Astrocyte (in vitro differentiated cells and primary cell): ENCODE measurements at regions not wholly inside any gene's neighbourhood (a gene's known extent, or its start where the extent isn't known, plus 50 kb on each side); places are given as distances from the start of the nearest gene placed in this dataset.

Experiments
- DNase-seq: peaks from one replicate; pipeline ENCODE4 v3.0.0-alpha.2; 2010; ENCODE audit warnings: low read depth
- FAIRE-seq: peaks from 2 replicates; lab custom pipeline; 2011; peaks lifted over from hg19 to GRCh38; lab: Jason Lieb, UNC
- H2AFZ ChIP-seq: 2 replicates; pipeline ENCODE4 v1.6.0; 2012; ENCODE audit warnings: low read depth, low read length, inconsistent platforms
- H3K27ac ChIP-seq: 2 replicates; pipeline ENCODE4 v1.5.1; 2011; ENCODE audit warnings: low read depth, low read length, inconsistent platforms
- H3K27me3 ChIP-seq: 2 replicates; pipeline ENCODE4 v1.6.0; 2011; ENCODE audit warnings: low read length, inconsistent platforms; ENCODE audit not compliant: insufficient read depth
- H3K36me3 ChIP-seq: 2 replicates; pipeline ENCODE4 v1.5.1; 2011; ENCODE audit warnings: low read length, inconsistent platforms; ENCODE audit not compliant: insufficient read depth
- H3K4me1 ChIP-seq: 2 replicates; pipeline ENCODE4 v1.5.1; 2011; ENCODE audit warnings: low read length, inconsistent platforms; ENCODE audit not compliant: insufficient read depth
- H3K4me2 ChIP-seq: 2 replicates; pipeline ENCODE4 v1.6.0; 2012; ENCODE audit warnings: low read length, inconsistent platforms
- H3K4me3 ChIP-seq: 2 replicates; pipeline ENCODE4 v1.5.1; 2011; ENCODE audit warnings: low read depth, mild to moderate bottlenecking, low read length, inconsistent platforms; ENCODE audit not compliant: insufficient read depth
- H3K79me2 ChIP-seq: 2 replicates; pipeline ENCODE4 v1.6.0; 2012; ENCODE audit warnings: mild to moderate bottlenecking, low read length, inconsistent platforms; ENCODE audit not compliant: insufficient read depth
- H3K9ac ChIP-seq: 2 replicates; pipeline ENCODE4 v1.6.0; 2012; ENCODE audit warnings: mild to moderate bottlenecking, low read length, inconsistent platforms
- H3K9me3 ChIP-seq: 2 replicates; pipeline ENCODE4 v1.5.1; 2012; ENCODE audit warnings: low read depth, mild to moderate bottlenecking, low read length, inconsistent platforms; ENCODE audit not compliant: insufficient read depth
- H4K20me1 ChIP-seq: 2 replicates; pipeline ENCODE4 v1.6.0; 2012; ENCODE audit warnings: low read length, inconsistent platforms; ENCODE audit not compliant: insufficient read depth
- H3K27ac Mint-ChIP-seq: one replicate; pipeline ENCODE4 v1.8.0; 2021; ENCODE audit warnings: mild to moderate bottlenecking, mixed read lengths; ENCODE audit not compliant: unreplicated experiment
- H3K27me3 Mint-ChIP-seq: one replicate; pipeline ENCODE4 v1.8.0; 2021; ENCODE audit warnings: low read depth, mixed read lengths; ENCODE audit not compliant: unreplicated experiment
- H3K36me3 Mint-ChIP-seq: one replicate; pipeline ENCODE4 v1.8.0; 2021; ENCODE audit warnings: low read depth, mixed read lengths; ENCODE audit not compliant: unreplicated experiment
- H3K4me1 Mint-ChIP-seq: one replicate; pipeline ENCODE4 v1.8.0; 2021; ENCODE audit warnings: low read depth, mixed read lengths; ENCODE audit not compliant: unreplicated experiment
- H3K4me3 Mint-ChIP-seq: one replicate; pipeline ENCODE4 v1.8.0; 2021; ENCODE audit warnings: mild to moderate bottlenecking, moderate library complexity, mixed read lengths; ENCODE audit not compliant: unreplicated experiment
- H3K9me3 Mint-ChIP-seq: one replicate; pipeline ENCODE4 v1.8.0; 2021; ENCODE audit warnings: mild to moderate bottlenecking, mixed read lengths; ENCODE audit not compliant: unreplicated experiment
- EZH2 ChIP-seq: IDR thresholded peaks from 2 replicates; pipeline ENCODE4 v1.6.1; 2012; ENCODE audit warnings: mild to moderate bottlenecking, low read length, inconsistent platforms; ENCODE audit not compliant: insufficient read depth
- TF ChIP-seq, protein P1 (sequence below): IDR thresholded peaks from 2 replicates; pipeline ENCODE4 v1.5.1; 2011; ENCODE audit warnings: low read depth, mild to moderate bottlenecking, inconsistent platforms, low read length, moderate library complexity; ENCODE audit not compliant: insufficient read depth

DNA sequence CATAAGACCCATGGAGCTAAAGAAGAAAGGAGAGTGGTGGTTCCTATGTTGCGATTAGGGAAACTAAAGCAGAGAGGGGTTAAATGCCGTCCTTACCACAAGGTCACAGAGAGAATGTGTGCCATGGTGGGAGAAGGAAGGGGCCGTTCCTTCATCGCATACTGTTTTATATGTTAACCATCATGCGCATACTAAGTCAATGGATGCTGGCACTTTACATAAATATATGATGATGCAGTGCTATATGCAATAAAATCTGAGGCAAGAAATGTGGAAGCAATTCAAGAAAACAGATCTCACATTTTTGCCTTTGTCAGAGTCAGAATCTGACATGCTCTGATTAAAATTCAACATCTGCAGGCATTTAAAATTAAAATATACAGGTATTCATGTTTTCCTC, 168.1 kb downstream of the BMP4 start:
- no peaks in the 10 kb centered on the region for H3K27me3 ChIP-seq
- H3K4me2 ChIP-seq: no peak overlapping the region
- H3K36me3 ChIP-seq: no peaks in the 10 kb centered on the region
- TF ChIP-seq EZH2: no peak
- TF ChIP-seq, protein P1, sequence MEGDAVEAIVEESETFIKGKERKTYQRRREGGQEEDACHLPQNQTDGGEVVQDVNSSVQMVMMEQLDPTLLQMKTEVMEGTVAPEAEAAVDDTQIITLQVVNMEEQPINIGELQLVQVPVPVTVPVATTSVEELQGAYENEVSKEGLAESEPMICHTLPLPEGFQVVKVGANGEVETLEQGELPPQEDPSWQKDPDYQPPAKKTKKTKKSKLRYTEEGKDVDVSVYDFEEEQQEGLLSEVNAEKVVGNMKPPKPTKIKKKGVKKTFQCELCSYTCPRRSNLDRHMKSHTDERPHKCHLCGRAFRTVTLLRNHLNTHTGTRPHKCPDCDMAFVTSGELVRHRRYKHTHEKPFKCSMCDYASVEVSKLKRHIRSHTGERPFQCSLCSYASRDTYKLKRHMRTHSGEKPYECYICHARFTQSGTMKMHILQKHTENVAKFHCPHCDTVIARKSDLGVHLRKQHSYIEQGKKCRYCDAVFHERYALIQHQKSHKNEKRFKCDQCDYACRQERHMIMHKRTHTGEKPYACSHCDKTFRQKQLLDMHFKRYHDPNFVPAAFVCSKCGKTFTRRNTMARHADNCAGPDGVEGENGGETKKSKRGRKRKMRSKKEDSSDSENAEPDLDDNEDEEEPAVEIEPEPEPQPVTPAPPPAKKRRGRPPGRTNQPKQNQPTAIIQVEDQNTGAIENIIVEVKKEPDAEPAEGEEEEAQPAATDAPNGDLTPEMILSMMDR: no peak
- Mint-ChIP-seq H3K27me3 (no peaks in the 10 kb centered on the region), H3K9me3 (peaks cover 2% of the 10 kb centered on the region), H3K36me3 (no peaks in the 10 kb centered on the region), H3K4me1 (peaks cover 6% of the 10 kb centered on the region), H3K4me3 (no peak overlapping the region), H3K27ac (no peak overlapping the region)
- H3K4me3 ChIP-seq: no peak overlapping the region
- DNase-seq (no peak), FAIRE-seq (no peak)
- H4K20me1 ChIP-seq: no peaks in the 10 kb centered on the region
- no peak overlapping the region for H3K27ac ChIP-seq
- no peaks in the 10 kb centered on the region for H3K79me2 ChIP-seq
- no peak overlapping the region for H3K9ac ChIP-seq
- H3K9me3 ChIP-seq: peaks cover under 1% of the 10 kb centered on the region
- no peaks in the 10 kb centered on the region for H3K4me1 ChIP-seq
- H2AFZ ChIP-seq: no peak overlapping the region

DNA sequence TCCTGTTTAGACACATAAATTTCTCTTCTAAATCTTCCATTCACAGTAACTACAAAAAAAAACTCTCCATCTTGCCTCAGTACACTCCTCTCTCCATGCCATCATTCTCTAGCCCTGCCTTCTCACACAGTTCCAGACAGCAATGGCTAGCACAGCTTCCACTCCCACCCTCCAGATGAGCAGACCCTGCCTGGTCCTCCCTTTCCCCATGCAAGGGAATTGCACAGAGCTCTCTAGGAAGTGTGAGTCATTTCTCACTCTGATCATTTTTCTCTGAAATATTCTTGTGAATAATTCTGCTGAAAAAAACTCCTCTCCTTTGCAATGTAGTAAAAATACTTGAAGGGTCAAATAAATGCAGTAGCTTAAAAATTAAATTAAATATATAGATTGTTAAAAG, 170.6 kb downstream of the BMP4 start:
- H4K20me1 ChIP-seq: no peaks in the 10 kb centered on the region

DNA sequence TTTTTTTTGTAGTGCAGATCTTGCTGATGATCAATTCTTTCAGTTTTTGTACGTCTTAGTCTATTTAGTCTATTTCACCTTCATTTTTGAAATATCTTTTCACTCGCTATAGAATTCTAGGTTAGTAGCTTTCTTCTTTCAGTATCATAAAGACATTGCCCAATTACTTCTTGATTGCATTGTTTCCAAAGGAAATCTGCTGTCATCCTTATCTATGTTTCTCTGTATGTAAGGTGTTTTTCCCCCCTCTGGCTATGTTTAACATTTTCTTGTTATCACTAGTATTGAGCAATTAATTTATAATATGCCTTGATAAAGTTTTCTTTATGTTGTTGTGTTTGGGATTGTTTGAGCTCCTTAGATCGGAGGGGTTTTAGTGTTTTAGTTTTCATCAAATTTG, 171.9 kb downstream of the BMP4 start:
- FAIRE-seq: no peak
- Mint-ChIP-seq H3K27me3 (no peaks in the 10 kb centered on the region), H3K36me3 (no peaks in the 10 kb centered on the region), H3K4me1 (peaks cover 2% of the 10 kb centered on the region), H3K4me3 (no peak overlapping the region), H3K9me3 (peaks cover 2% of the 10 kb centered on the region), H3K27ac (no peak overlapping the region)
- TF ChIP-seq, protein P1: no peak
- no peak for TF ChIP-seq EZH2
- Histone ChIP-seq H4K20me1 (no peaks in the 10 kb centered on the region), H3K4me1 (no peaks in the 10 kb centered on the region), H2AFZ (no peak overlapping the region), H3K9ac (no peak overlapping the region), H3K4me3 (no peak overlapping the region), H3K4me2 (no peak overlapping the region), H3K27ac (no peak overlapping the region), H3K9me3 (peaks cover 2% of the 10 kb centered on the region), H3K36me3 (no peaks in the 10 kb centered on the region), H3K27me3 (no peaks in the 10 kb centered on the region), H3K79me2 (no peaks in the 10 kb centered on the region)
- no peak for DNase-seq

More for the DNA sequence above, 170.6 kb downstream of the BMP4 start:
- no peak overlapping the region for H2AFZ ChIP-seq
- no peak overlapping the region for H3K4me3 ChIP-seq
- no peak overlapping the region for H3K27ac ChIP-seq
- H3K27me3 Mint-ChIP-seq: no peaks in the 10 kb centered on the region
- H3K4me1 ChIP-seq: no peaks in the 10 kb centered on the region
- H3K27ac Mint-ChIP-seq: no peak overlapping the region
- no peak overlapping the region for H3K4me2 ChIP-seq
- H3K9me3 Mint-ChIP-seq: peaks cover 2% of the 10 kb centered on the region
- H3K4me3 Mint-ChIP-seq: no peak overlapping the region
- no peaks in the 10 kb centered on the region for H3K27me3 ChIP-seq
- H3K36me3 ChIP-seq: no peaks in the 10 kb centered on the region
- H3K4me1 Mint-ChIP-seq: peaks cover 3% of the 10 kb centered on the region
- no peak for DNase-seq
- peaks cover 2% of the 10 kb centered on the region for H3K9me3 ChIP-seq
- no peaks in the 10 kb centered on the region for H3K79me2 ChIP-seq
- no peak for TF ChIP-seq EZH2
- TF ChIP-seq, protein P1: no peak
- H3K36me3 Mint-ChIP-seq: no peaks in the 10 kb centered on the region
- no peak for FAIRE-seq
- H3K9ac ChIP-seq: no peak overlapping the region
